Left lung (tissue), 4 donors: ENCODE measurements at regions not wholly inside any gene's neighbourhood (a gene's known extent, or its start where the extent isn't known, plus 50 kb on each side); places are given as distances from the start of the nearest gene placed in this dataset.

Experiments used
- ATAC-seq: fragments of 200-7000 bp; cut with Tn5 transposase; one replicate; pipeline ENCODE4 v1.9.1; 2020; ENCODE audit warnings: moderate library complexity
- DNase-seq, 4 donors: peaks; one replicate each; pipeline ENCODE4 v3.0.0-alpha.2; 2013 to 2020
- H3K27ac ChIP-seq, 2 donors: fragments of 200-600 bp; sonication (generic) in 1 of 2; one replicate each; pipeline versions ENCODE4 v1.5.0 to v1.8.0; 2020 to 2021
- H3K27me3 ChIP-seq, 2 donors: fragments of 200-600 bp; sonication (generic) in 1 of 2; one replicate each; pipeline versions ENCODE4 v1.5.0 to v1.8.0; 2020 to 2021
- H3K36me3 ChIP-seq, 2 donors: fragments of 200-600 bp; sonication (generic) in 1 of 2; one replicate each; pipeline versions ENCODE4 v1.5.0 to v1.8.0; 2020 to 2021
- H3K4me1 ChIP-seq, 2 donors: fragments of 200-600 bp; one replicate each; pipeline ENCODE4 v1.8.0; 2021
- H3K4me3 ChIP-seq, 2 donors: fragments of 200-600 bp; sonication (generic) in 1 of 2; one replicate each; pipeline versions ENCODE4 v1.5.0 to v1.8.0; 2020 to 2021; ENCODE audit warnings: mild to moderate bottlenecking in 1 of 2
- H3K9me3 ChIP-seq, 2 donors: fragments of 200-600 bp; sonication (generic) in 1 of 2; one replicate each; pipeline versions ENCODE4 v1.5.0 to v1.8.0; 2020 to 2021
- CTCF ChIP-seq, 2 donors: fragments of 200-600 bp; sonication (generic) in 1 of 2; IDR thresholded peaks; one replicate each; pipeline versions ENCODE4 v1.5.0 to v1.8.0; 2021; ENCODE audit warnings: antibody characterized with exemption in 2 of 2
- intact Hi-C, 2 donors: fragments of 100-400 bp; cut with DNase I; formaldehyde crosslinking; loops; one replicate each; pipeline versions ENCODE4 v1.11.2 to v1.14.2; 2022
- donor health status: DM: no; HTN: yes; CAD: no.
- donor health status: DM: no; HTN: no; CAD: no.

GRCh38 chr13:70789751-70790150, 681.5 kb upstream of the KLHL1 start:
- Histone ChIP-seq H3K4me3 (no peak overlapping the region), H3K9me3 (no peaks in the 10 kb centered on the region), H3K36me3 (no peaks in the 10 kb centered on the region), H3K27ac (no peak overlapping the region), H3K27me3 (no peaks in the 10 kb centered on the region), H3K4me1 (no peaks in the 10 kb centered on the region)
- no peak for ATAC-seq
- DNase-seq, result no peak
- TF ChIP-seq CTCF (IDR thresholded peaks at IDR 0.05), result no peak
- intact Hi-C loops, result no loop called here

- no peaks in the 10 kb centered on the region for H3K36me3 ChIP-seq
- H3K27me3 ChIP-seq, result no peaks in the 10 kb centered on the region
These were observed 679.8 kb upstream of the KLHL1 start for GRCh38 chr13:70788074-70788473.

GRCh38 chr13:70784207-70784989, 676.1 kb upstream of the KLHL1 start:
- Histone ChIP-seq H3K27me3 (no peaks in the 10 kb centered on the region), H3K9me3 (no peaks in the 10 kb centered on the region), H3K4me1 (no peaks in the 10 kb centered on the region), H3K27ac (no peak overlapping the region), H3K36me3 (no peaks in the 10 kb centered on the region), H3K4me3 (no peak overlapping the region)
- intact Hi-C loops, result no loop called here
- no peak for DNase-seq
- no peak for ATAC-seq
- TF ChIP-seq CTCF (IDR thresholded peaks at IDR 0.05), result no peak

More at GRCh38 chr13:70788074-70788473, 679.8 kb upstream of the KLHL1 start:
- H3K4me1 ChIP-seq, result no peaks in the 10 kb centered on the region
- DNase-seq (no peak), ATAC-seq (no peak)
- H3K9me3 ChIP-seq, result no peaks in the 10 kb centered on the region
- H3K4me3 ChIP-seq, result no peak overlapping the region
- TF ChIP-seq CTCF (IDR thresholded peaks at IDR 0.05), result no peak
- intact Hi-C loops, result no loop called here
- no peak overlapping the region for H3K27ac ChIP-seq

- H3K27ac ChIP-seq, result no peak overlapping the region
- ATAC-seq (no peak), DNase-seq (no peak)
- H3K9me3 ChIP-seq, result no peaks in the 10 kb centered on the region
- TF ChIP-seq CTCF (IDR thresholded peaks at IDR 0.05), result no peak
- no peaks in the 10 kb centered on the region for H3K4me1 ChIP-seq
- intact Hi-C loops, result no loop called here
- no peaks in the 10 kb centered on the region for H3K27me3 ChIP-seq
- no peak overlapping the region for H3K4me3 ChIP-seq
- no peaks in the 10 kb centered on the region for H3K36me3 ChIP-seq
These were observed 661.6 kb upstream of the KLHL1 start for GRCh38 chr13:70769817-70770216.

GRCh38 chr13:70758932-70759331, 650.7 kb upstream of the KLHL1 start:
- Histone ChIP-seq H3K4me1 (no peaks in the 10 kb centered on the region), H3K4me3 (no peak overlapping the region), H3K27me3 (no peaks in the 10 kb centered on the region), H3K36me3 (no peaks in the 10 kb centered on the region), H3K9me3 (no peaks in the 10 kb centered on the region), H3K27ac (no peak overlapping the region)
- DNase-seq (no peak), ATAC-seq (no peak)
- intact Hi-C loops, result no loop called here
- TF ChIP-seq CTCF (IDR thresholded peaks at IDR 0.05), result no peak
